ENCODE measurements at regions not wholly inside any gene's neighbourhood (a gene's known extent, or its start where the extent isn't known, plus 50 kb on each side); places are given as distances from the start of the nearest gene placed in this dataset.

GRCh38 chr2:12207491-12207890 lies 461.1 kb downstream of the LPIN1 start:
- in situ Hi-C loops (cut with HindIII; ENCODE audit: low sequenced_read_pairs), result no loop called here
- no peak for DNase-seq (ENCODE audit: low spot score)

GRCh38 chr2:12210016-12210933 lies 463.8 kb downstream of the LPIN1 start:
- in situ Hi-C loops (cut with HindIII; ENCODE audit: low sequenced_read_pairs), result no loop called here
- DNase-seq (ENCODE audit: low spot score), result no peak

- in situ Hi-C loops (cut with HindIII; ENCODE audit: low sequenced_read_pairs), result no loop called here
- no peak for DNase-seq (ENCODE audit: low spot score)
These were observed 465.1 kb downstream of the LPIN1 start for GRCh38 chr2:12211326-12212175.

- no peak for DNase-seq (ENCODE audit: low spot score)
- in situ Hi-C loops (cut with HindIII; ENCODE audit: low sequenced_read_pairs), result no loop called here
These were observed 466.6 kb downstream of the LPIN1 start for GRCh38 chr2:12212841-12213597.

GRCh38 chr2:12217175-12217574 lies 470.7 kb downstream of the LPIN1 start:
- DNase-seq (ENCODE audit: low spot score), result no peak
- in situ Hi-C loops (cut with HindIII; ENCODE audit: low sequenced_read_pairs), result no loop called here

- no peak for DNase-seq (ENCODE audit: low spot score)
- in situ Hi-C loops (cut with HindIII; ENCODE audit: low sequenced_read_pairs), result no loop called here
These were observed 473.3 kb downstream of the LPIN1 start for GRCh38 chr2:12219761-12220160.

- in situ Hi-C loops (cut with HindIII; ENCODE audit: low sequenced_read_pairs), result no loop called here
These were observed 475.2 kb downstream of the LPIN1 start for GRCh38 chr2:12221584-12221983.

GRCh38 chr2:12222554-12222953 lies 476.1 kb downstream of the LPIN1 start:
- in situ Hi-C loops (cut with HindIII; ENCODE audit: low sequenced_read_pairs), result no loop called here
- DNase-seq (ENCODE audit: low spot score), result no peak

More at GRCh38 chr2:12221584-12221983, 475.2 kb downstream of the LPIN1 start:
- no peak for DNase-seq (ENCODE audit: low spot score)

- no peak for DNase-seq (ENCODE audit: low spot score)
- in situ Hi-C loops (cut with HindIII; ENCODE audit: low sequenced_read_pairs), result no loop called here
These were observed 477.3 kb downstream of the LPIN1 start for GRCh38 chr2:12223732-12224131.

GRCh38 chr2:12226653-12227052 lies 480.2 kb downstream of the LPIN1 start:
- in situ Hi-C loops (cut with HindIII; ENCODE audit: low sequenced_read_pairs), result no loop called here
- DNase-seq (ENCODE audit: low spot score), result no peak

GRCh38 chr2:12227941-12228608 lies 481.6 kb downstream of the LPIN1 start:
- in situ Hi-C loops (cut with HindIII; ENCODE audit: low sequenced_read_pairs), result no loop called here
- no peak for DNase-seq (ENCODE audit: low spot score)

GRCh38 chr2:12231288-12231687 lies 484.9 kb downstream of the LPIN1 start:
- DNase-seq (ENCODE audit: low spot score), result no peak
- in situ Hi-C loops (cut with HindIII; ENCODE audit: low sequenced_read_pairs), result no loop called here

GRCh38 chr2:12232876-12233275 lies 483.9 kb upstream of the TRIB2 start:
- in situ Hi-C loops (cut with HindIII; ENCODE audit: low sequenced_read_pairs), result no loop called here
- no peak for DNase-seq (ENCODE audit: low spot score)

- DNase-seq (ENCODE audit: low spot score), result no peak
- in situ Hi-C loops (cut with HindIII; ENCODE audit: low sequenced_read_pairs), result no loop called here
These were observed 480.4 kb upstream of the TRIB2 start for GRCh38 chr2:12236136-12236844.

- DNase-seq (ENCODE audit: low spot score), result no peak
- in situ Hi-C loops (cut with HindIII; ENCODE audit: low sequenced_read_pairs), result no loop called here
These were observed 476.5 kb upstream of the TRIB2 start for GRCh38 chr2:12240206-12240605.

- in situ Hi-C loops (cut with HindIII; ENCODE audit: low sequenced_read_pairs), result no loop called here
- no peak for DNase-seq (ENCODE audit: low spot score)
These were observed 473.4 kb upstream of the TRIB2 start for GRCh38 chr2:12243381-12243780.

- in situ Hi-C loops (cut with HindIII; ENCODE audit: low sequenced_read_pairs), result no loop called here
These were observed 472.7 kb upstream of the TRIB2 start for GRCh38 chr2:12244070-12244469.

GRCh38 chr2:12251121-12251520 lies 465.6 kb upstream of the TRIB2 start:
- in situ Hi-C loops (cut with HindIII; ENCODE audit: low sequenced_read_pairs), result no loop called here
- DNase-seq (ENCODE audit: low spot score), result no peak

More at GRCh38 chr2:12244070-12244469, 472.7 kb upstream of the TRIB2 start:
- DNase-seq (ENCODE audit: low spot score), result no peak

Data from G401 (cell line).